Nephron (organoid): ENCODE measurements at regions not wholly inside any gene's neighbourhood (a gene's known extent, or its start where the extent isn't known, plus 50 kb on each side); places are given as distances from the start of the nearest gene placed in this dataset.

Experiments
- H3K27ac Mint-ChIP-seq, 3 experiments: 2 replicates each; pipeline ENCODE4 v1.8.0; 2020; ENCODE audit warnings: mixed read lengths in 3 of 3, mild to moderate bottlenecking in 2 of 3, moderate library complexity in 1 of 3
- H3K27me3 Mint-ChIP-seq: 2 replicates; pipeline ENCODE4 v1.8.0; 2021; ENCODE audit warnings: low read depth, mild to moderate bottlenecking, moderate library complexity, mixed read lengths
- H3K36me3 Mint-ChIP-seq: 2 replicates; pipeline ENCODE4 v1.8.0; 2020; ENCODE audit warnings: low read depth, mixed read lengths
- H3K4me1 Mint-ChIP-seq: 2 replicates; pipeline ENCODE4 v1.8.0; 2020; ENCODE audit warnings: mixed read lengths
- H3K4me3 Mint-ChIP-seq, 3 experiments: 2 replicates each; pipeline ENCODE4 v1.8.0; 2020; ENCODE audit warnings: mild to moderate bottlenecking in 3 of 3, mixed read lengths in 3 of 3, moderate library complexity in 2 of 3
- H3K9me3 Mint-ChIP-seq: 2 replicates; pipeline ENCODE4 v1.8.0; 2020; ENCODE audit warnings: mixed read lengths
- TF ChIP-seq, protein P1 (sequence below), 3 experiments: fragments of 200-600 bp; sonication (generic); IDR thresholded peaks; one replicate each; pipeline ENCODE4 v1.5.0; 2021; ENCODE audit warnings: antibody characterized with exemption in 3 of 3; ENCODE audit not compliant: unreplicated experiment in 3 of 3

DNA sequence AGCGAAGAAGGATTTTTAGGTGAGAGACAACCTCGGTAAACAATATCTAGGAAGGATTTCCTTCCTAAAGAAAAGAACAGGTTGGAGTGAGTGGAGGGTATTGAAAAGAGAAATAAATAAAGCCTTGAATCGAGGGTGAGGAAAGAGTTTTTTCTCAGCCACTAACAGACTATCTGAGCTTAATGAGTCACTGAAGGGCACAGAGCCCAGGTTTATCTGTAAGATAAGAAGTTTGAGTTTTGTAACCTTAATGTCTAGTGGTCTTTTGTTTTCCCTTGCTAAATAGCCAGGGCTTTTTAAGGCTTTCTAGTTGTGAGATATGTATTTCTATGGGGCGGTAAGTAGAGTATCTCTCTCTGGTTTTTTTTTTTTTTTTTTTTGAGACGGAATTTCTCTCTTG, 394.5 kb upstream of the KIRREL3 start:
- no peak overlapping the region for H3K27ac Mint-ChIP-seq
- H3K9me3 Mint-ChIP-seq, result peaks cover 10% of the 10 kb centered on the region
- no peaks in the 10 kb centered on the region for H3K4me1 Mint-ChIP-seq
- peaks cover 6% of the 10 kb centered on the region for H3K27me3 Mint-ChIP-seq
- no peak overlapping the region for H3K4me3 Mint-ChIP-seq
- H3K36me3 Mint-ChIP-seq, result no peaks in the 10 kb centered on the region
- TF ChIP-seq, protein P1, sequence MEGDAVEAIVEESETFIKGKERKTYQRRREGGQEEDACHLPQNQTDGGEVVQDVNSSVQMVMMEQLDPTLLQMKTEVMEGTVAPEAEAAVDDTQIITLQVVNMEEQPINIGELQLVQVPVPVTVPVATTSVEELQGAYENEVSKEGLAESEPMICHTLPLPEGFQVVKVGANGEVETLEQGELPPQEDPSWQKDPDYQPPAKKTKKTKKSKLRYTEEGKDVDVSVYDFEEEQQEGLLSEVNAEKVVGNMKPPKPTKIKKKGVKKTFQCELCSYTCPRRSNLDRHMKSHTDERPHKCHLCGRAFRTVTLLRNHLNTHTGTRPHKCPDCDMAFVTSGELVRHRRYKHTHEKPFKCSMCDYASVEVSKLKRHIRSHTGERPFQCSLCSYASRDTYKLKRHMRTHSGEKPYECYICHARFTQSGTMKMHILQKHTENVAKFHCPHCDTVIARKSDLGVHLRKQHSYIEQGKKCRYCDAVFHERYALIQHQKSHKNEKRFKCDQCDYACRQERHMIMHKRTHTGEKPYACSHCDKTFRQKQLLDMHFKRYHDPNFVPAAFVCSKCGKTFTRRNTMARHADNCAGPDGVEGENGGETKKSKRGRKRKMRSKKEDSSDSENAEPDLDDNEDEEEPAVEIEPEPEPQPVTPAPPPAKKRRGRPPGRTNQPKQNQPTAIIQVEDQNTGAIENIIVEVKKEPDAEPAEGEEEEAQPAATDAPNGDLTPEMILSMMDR (IDR thresholded peaks at IDR 0.05; ENCODE audit: unreplicated experiment in 3 of 3), result no peak

DNA sequence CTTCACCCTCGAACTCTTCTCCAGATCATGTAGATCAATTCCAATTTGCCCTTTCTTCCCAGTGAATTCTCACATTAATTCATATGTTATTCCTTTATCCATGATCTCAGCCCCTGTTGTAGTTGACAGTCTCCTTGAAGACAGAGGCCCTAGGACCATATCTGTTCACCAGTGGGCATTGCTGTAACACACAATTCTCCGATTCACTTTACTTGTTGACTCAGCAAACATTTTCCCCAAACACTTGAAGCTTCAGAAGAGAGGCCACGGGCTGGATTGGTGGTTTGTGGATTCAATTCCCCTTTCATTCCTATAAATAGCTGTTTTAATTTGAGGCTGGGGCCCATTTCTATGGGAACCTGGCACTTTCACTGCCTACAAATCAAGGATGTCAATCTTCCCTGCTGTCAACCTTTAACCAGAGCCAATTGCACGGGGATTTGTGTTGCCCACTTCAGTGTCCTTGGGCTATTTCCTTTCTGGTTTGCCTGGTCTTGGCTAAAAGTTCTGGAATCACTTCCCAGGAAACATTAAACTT, 393.0 kb upstream of the KIRREL3 start:
- Mint-ChIP-seq H3K4me3 (no peak overlapping the region), H3K4me1 (no peaks in the 10 kb centered on the region), H3K27ac (no peak overlapping the region), H3K36me3 (no peaks in the 10 kb centered on the region), H3K27me3 (peaks cover 6% of the 10 kb centered on the region), H3K9me3 (peaks cover 10% of the 10 kb centered on the region)
- TF ChIP-seq, protein P1 (IDR thresholded peaks at IDR 0.05; ENCODE audit: unreplicated experiment in 3 of 3), result no peak

DNA sequence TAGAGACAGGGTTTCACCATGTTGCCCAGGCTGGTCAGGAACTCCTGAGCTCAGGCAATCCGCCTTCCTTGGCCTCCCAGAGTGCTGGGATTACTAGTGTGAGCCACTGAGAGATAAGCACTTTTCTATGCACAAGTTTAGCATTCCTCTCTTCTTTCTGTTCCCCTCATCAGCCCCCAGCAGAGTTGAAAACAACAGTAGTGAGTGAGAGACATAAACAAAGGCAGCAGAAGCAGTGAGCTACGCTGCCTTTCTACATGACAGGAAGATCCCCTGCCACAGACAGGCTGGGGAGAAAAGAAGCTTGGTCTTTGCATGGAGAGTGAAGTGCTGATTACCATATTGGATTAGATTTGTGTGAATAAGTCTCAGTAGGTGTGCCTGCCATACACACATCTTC, 392.0 kb upstream of the KIRREL3 start:
- H3K9me3 Mint-ChIP-seq, result peaks cover 10% of the 10 kb centered on the region
- TF ChIP-seq, protein P1 (IDR thresholded peaks at IDR 0.05; ENCODE audit: unreplicated experiment in 3 of 3), result no peak
- no peaks in the 10 kb centered on the region for H3K36me3 Mint-ChIP-seq
- H3K27ac Mint-ChIP-seq, result no peak overlapping the region
- H3K4me3 Mint-ChIP-seq, result no peak overlapping the region
- no peaks in the 10 kb centered on the region for H3K4me1 Mint-ChIP-seq
- peaks cover 6% of the 10 kb centered on the region for H3K27me3 Mint-ChIP-seq

DNA sequence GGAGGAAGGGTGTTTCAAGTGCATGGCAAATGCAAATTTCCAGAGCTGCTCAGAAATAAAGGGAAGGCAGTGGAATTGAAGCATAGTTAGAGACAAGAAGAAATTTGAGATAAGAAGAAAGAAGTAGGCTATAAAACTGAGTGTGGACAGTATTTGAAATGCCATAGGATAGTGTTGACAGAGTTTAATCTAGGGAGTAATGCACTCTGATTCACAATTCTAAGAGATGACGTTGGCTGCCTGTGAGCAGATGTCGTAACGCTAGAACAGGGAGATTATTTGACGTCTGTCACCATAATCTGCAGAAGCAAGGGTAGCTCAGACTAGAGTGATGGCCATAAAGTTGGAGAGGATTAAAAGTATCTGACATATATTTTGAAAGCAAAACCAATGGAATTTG, 389.9 kb upstream of the KIRREL3 start:
- Mint-ChIP-seq H3K27me3 (peaks cover 6% of the 10 kb centered on the region), H3K9me3 (peaks cover 10% of the 10 kb centered on the region), H3K4me3 (no peak overlapping the region), H3K36me3 (no peaks in the 10 kb centered on the region), H3K4me1 (no peaks in the 10 kb centered on the region), H3K27ac (no peak overlapping the region)
- TF ChIP-seq, protein P1 (IDR thresholded peaks at IDR 0.05; ENCODE audit: unreplicated experiment in 3 of 3), result no peak

DNA sequence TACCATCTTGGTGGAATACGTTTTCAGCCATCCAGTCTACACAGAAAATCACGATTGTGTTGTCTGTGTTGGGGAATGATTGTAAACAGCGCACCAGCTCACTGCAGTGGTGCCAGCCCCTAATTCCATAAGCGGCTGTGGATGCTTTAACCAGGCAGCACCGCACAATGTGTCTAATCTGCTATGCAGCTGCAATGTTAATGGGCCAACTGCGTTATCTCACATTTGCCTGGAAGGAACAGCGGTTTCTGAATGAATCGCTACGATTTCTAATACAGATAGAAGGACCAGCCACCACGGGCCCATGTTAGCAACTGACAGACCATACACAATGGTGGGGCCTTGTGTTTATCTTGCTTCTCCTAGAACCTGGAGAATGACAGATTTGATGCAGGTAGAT, 384.5 kb upstream of the KIRREL3 start:
- Mint-ChIP-seq H3K9me3 (no peaks in the 10 kb centered on the region), H3K27me3 (no peaks in the 10 kb centered on the region), H3K36me3 (no peaks in the 10 kb centered on the region), H3K4me3 (no peak overlapping the region), H3K4me1 (peaks cover 8% of the 10 kb centered on the region), H3K27ac (no peak overlapping the region)
- TF ChIP-seq, protein P1 (IDR thresholded peaks at IDR 0.05; ENCODE audit: unreplicated experiment in 3 of 3), result no peak

DNA sequence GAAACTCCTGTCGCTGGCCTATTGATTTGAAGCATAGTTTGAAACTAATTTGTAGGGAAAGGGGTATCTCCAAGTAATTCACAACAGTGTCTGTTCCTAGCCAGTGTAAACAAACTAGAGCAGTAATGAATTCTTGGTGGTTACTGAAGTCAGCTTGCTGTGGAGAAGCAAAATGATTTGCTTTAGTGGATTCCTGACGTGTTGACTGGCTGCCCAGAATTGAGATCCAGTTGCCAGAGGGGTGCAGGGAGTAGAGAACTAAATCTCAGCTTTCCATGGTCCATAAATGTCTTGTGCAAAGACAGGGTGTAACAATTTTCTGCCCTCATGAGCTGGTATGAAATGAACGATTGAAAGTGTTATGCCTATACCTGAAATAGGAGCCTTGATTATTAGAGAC, 382.5 kb upstream of the KIRREL3 start:
- Mint-ChIP-seq H3K4me1 (peaks cover 8% of the 10 kb centered on the region), H3K27me3 (no peaks in the 10 kb centered on the region), H3K36me3 (no peaks in the 10 kb centered on the region), H3K27ac (no peak overlapping the region), H3K9me3 (no peaks in the 10 kb centered on the region), H3K4me3 (no peak overlapping the region)
- TF ChIP-seq, protein P1 (IDR thresholded peaks at IDR 0.05; ENCODE audit: unreplicated experiment in 3 of 3), result no peak
